Keratinocyte (primary cell): ENCODE measurements at regions not wholly inside any gene's neighbourhood (a gene's known extent, or its start where the extent isn't known, plus 50 kb on each side); places are given as distances from the start of the nearest gene placed in this dataset.

Experiments
- DNase-seq: peaks from one replicate; pipeline ENCODE4 v3.0.0-alpha.2; 2011; ENCODE audit warnings: low read depth, missing footprints, low spot score
- FAIRE-seq: peaks from 2 replicates; lab custom pipeline; 2011; peaks lifted over from hg19 to GRCh38; lab: Jason Lieb, UNC
- H2AFZ ChIP-seq: 2 replicates; pipeline ENCODE4 v1.6.0; 2012; ENCODE audit warnings: low read length, control low read depth, inconsistent platforms; ENCODE audit not compliant: control insufficient read depth
- H3K27ac ChIP-seq: 2 replicates; pipeline ENCODE4 v1.5.1; 2011; ENCODE audit warnings: low read length; ENCODE audit not compliant: control insufficient read depth, insufficient read depth
- H3K27me3 ChIP-seq: 3 replicates; pipeline ENCODE4 v1.6.0; 2011; ENCODE audit warnings: low read length; ENCODE audit not compliant: control insufficient read depth, insufficient read depth; ENCODE audit errors: extremely low read depth
- H3K36me3 ChIP-seq, 2 experiments: 2 replicates in 1 of 2; 3 replicates in 1 of 2; pipeline ENCODE4 v1.5.1; 2011; ENCODE audit warnings: low read length in 2 of 2, mild to moderate bottlenecking in 1 of 2; ENCODE audit not compliant: control insufficient read depth in 2 of 2, insufficient read depth in 2 of 2; ENCODE audit errors: extremely low read depth in 1 of 2
- H3K4me1 ChIP-seq: 3 replicates; pipeline ENCODE4 v1.5.1; 2011; ENCODE audit warnings: low read length; ENCODE audit not compliant: control insufficient read depth, insufficient read depth; ENCODE audit errors: extremely low read depth
- H3K4me2 ChIP-seq: 3 replicates; pipeline ENCODE4 v1.6.0; 2011; ENCODE audit warnings: low read depth, low read length; ENCODE audit not compliant: control insufficient read depth, insufficient read depth; ENCODE audit errors: extremely low read depth
- H3K4me3 ChIP-seq, 3 experiments: fragments of 200-600 bp in 1 of 3; sonication (generic) in 1 of 3; 2 replicates in 2 of 3; 3 replicates in 1 of 3; pipeline ENCODE4 v1.5.1; 2011 to 2016; ENCODE audit warnings: low read length in 3 of 3, mild to moderate bottlenecking in 3 of 3, control low read depth in 2 of 3, inconsistent platforms in 1 of 3, low read depth in 1 of 3, mixed read lengths in 1 of 3, mixed run types in 1 of 3, moderate library complexity in 1 of 3; ENCODE audit not compliant: control insufficient read depth in 2 of 3, insufficient read depth in 2 of 3; ENCODE audit errors: extremely low read depth in 1 of 3
- H3K79me2 ChIP-seq: 2 replicates; pipeline ENCODE4 v1.6.0; 2012; ENCODE audit warnings: low read length; ENCODE audit not compliant: control insufficient read depth, insufficient read depth
- H3K9ac ChIP-seq: 3 replicates; pipeline ENCODE4 v1.6.0; 2011; ENCODE audit warnings: low read length; ENCODE audit not compliant: control insufficient read depth, insufficient read depth; ENCODE audit errors: extremely low read depth
- H3K9me1 ChIP-seq: 3 replicates; pipeline ENCODE4 v1.6.0; 2011; ENCODE audit warnings: low read length; ENCODE audit not compliant: control insufficient read depth, insufficient read depth; ENCODE audit errors: extremely low read depth
- H3K9me3 ChIP-seq: 2 replicates; pipeline ENCODE4 v1.5.1; 2012; ENCODE audit warnings: low read depth, low read length; ENCODE audit not compliant: control insufficient read depth
- H4K20me1 ChIP-seq: 3 replicates; pipeline ENCODE4 v1.6.0; 2011; ENCODE audit warnings: low read length; ENCODE audit not compliant: control insufficient read depth, insufficient read depth; ENCODE audit errors: extremely low read depth
- EZH2 ChIP-seq: IDR thresholded peaks from one replicate; pipeline ENCODE4 v1.6.1; 2012; ENCODE audit warnings: inconsistent platforms, mild to moderate bottlenecking, low read length, moderate library complexity
- dilution Hi-C: fragments of 300-500 bp; cut with MboI; formaldehyde crosslinking; loops from one replicate; pipeline ENCODE4 v1.7.0; 2020; ENCODE audit warnings: low sequenced_read_pairs; ENCODE audit not compliant: extremely low pct_ligation_motif_present
- TF ChIP-seq, protein P1 (sequence below), 3 experiments: IDR thresholded peaks in 1 of 3; conservative IDR thresholded peaks in 1 of 3; optimal IDR thresholded peaks in 1 of 3; 2 replicates in 2 of 3; 3 replicates in 1 of 3; pipeline versions ENCODE3 to v1.5.1; 2011; ENCODE audit warnings: low read length in 3 of 3, mild to moderate bottlenecking in 3 of 3, moderate library complexity in 2 of 3, control low read depth in 1 of 3, inconsistent platforms in 1 of 3; ENCODE audit not compliant: insufficient read depth in 2 of 3; ENCODE audit errors: extremely low read depth in 1 of 3

DNA sequence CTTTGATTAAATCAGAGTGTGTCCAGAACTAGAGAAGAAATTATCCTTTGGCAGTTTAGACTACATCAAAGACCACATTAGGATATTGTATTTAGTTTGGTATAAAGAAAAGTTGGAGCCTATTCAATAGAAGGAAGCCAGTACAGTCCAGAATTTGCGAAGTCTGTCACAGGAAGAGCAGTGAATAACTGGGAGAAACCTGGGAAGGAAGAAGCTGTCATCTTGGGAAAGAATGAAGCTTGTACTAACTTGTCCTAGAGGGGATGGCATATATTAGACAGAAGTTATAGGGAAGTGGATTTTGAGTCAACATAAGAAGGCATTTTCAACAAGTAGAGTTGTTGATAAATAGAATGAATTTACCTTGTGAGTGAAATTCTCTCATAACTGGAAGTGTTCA is 386.7 kb downstream of the LRIG3 start:
- H3K79me2 ChIP-seq: no peaks in the 10 kb centered on the region
- H3K4me2 ChIP-seq: peak overlapping the region; percentile 6
- dilution Hi-C loops: no loop called here
- DNase-seq (no peak), FAIRE-seq (peak; percentile 79)
- no peaks in the 10 kb centered on the region for H4K20me1 ChIP-seq
- H3K4me1 ChIP-seq: peaks cover 33% of the 10 kb centered on the region
- no peaks in the 10 kb centered on the region for H3K9me1 ChIP-seq
- no peak overlapping the region for H3K9ac ChIP-seq
- no peaks in the 10 kb centered on the region for H3K9me3 ChIP-seq
- H3K27me3 ChIP-seq: no peaks in the 10 kb centered on the region
- no peak overlapping the region for H3K27ac ChIP-seq
- no peaks in the 10 kb centered on the region for H3K36me3 ChIP-seq
- no peak overlapping the region for H3K4me3 ChIP-seq
- TF ChIP-seq EZH2: no peak
- TF ChIP-seq, protein P1, sequence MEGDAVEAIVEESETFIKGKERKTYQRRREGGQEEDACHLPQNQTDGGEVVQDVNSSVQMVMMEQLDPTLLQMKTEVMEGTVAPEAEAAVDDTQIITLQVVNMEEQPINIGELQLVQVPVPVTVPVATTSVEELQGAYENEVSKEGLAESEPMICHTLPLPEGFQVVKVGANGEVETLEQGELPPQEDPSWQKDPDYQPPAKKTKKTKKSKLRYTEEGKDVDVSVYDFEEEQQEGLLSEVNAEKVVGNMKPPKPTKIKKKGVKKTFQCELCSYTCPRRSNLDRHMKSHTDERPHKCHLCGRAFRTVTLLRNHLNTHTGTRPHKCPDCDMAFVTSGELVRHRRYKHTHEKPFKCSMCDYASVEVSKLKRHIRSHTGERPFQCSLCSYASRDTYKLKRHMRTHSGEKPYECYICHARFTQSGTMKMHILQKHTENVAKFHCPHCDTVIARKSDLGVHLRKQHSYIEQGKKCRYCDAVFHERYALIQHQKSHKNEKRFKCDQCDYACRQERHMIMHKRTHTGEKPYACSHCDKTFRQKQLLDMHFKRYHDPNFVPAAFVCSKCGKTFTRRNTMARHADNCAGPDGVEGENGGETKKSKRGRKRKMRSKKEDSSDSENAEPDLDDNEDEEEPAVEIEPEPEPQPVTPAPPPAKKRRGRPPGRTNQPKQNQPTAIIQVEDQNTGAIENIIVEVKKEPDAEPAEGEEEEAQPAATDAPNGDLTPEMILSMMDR (optimal IDR thresholded peaks at IDR 0.05 in 1 of 3, IDR thresholded peaks at IDR 0.05 in 1 of 3, conservative IDR thresholded peaks at IDR 0.05 in 1 of 3; ENCODE audit: extremely low read depth in 1 of 3, insufficient read depth in 2 of 3, low read length in 3 of 3): no peak
- H2AFZ ChIP-seq: no peak overlapping the region

DNA sequence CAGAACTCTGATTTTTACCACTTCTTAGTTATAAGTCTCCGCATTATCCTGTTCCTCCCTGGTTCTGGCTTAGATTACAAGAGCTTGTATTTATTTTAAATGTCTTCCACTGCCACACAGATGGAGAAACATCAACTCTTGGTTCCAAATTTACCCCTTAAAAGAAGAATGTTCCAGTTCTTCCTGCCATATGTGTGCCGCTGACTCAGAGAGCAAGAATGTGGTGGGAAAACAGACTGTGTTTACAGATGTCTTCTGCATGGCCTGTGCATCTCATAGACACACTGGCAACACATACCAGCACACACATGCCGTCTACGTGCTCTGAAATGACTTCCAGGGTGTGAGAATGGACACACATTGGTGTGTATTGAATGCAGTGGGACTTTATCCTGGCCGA is 383.0 kb downstream of the LRIG3 start:
- dilution Hi-C loops: no loop called here
- H3K9me3 ChIP-seq: no peaks in the 10 kb centered on the region
- no peak overlapping the region for H3K4me2 ChIP-seq
- H3K9me1 ChIP-seq: no peaks in the 10 kb centered on the region
- no peak overlapping the region for H3K9ac ChIP-seq
- H3K79me2 ChIP-seq: no peaks in the 10 kb centered on the region
- no peak overlapping the region for H2AFZ ChIP-seq
- no peaks in the 10 kb centered on the region for H3K27me3 ChIP-seq
- H3K27ac ChIP-seq: no peak overlapping the region
- no peaks in the 10 kb centered on the region for H4K20me1 ChIP-seq
- FAIRE-seq (peak; percentile 61), DNase-seq (no peak)
- no peak overlapping the region for H3K4me3 ChIP-seq
- no peaks in the 10 kb centered on the region for H3K36me3 ChIP-seq
- no peak for TF ChIP-seq EZH2
- TF ChIP-seq, protein P1 (optimal IDR thresholded peaks at IDR 0.05 in 1 of 3, IDR thresholded peaks at IDR 0.05 in 1 of 3, conservative IDR thresholded peaks at IDR 0.05 in 1 of 3; ENCODE audit: extremely low read depth in 1 of 3, insufficient read depth in 2 of 3, low read length in 3 of 3): no peak
- peaks cover 17% of the 10 kb centered on the region for H3K4me1 ChIP-seq
